ENCODE measurements at regions not wholly inside any gene's neighbourhood (a gene's known extent, or its start where the extent isn't known, plus 50 kb on each side); places are given as distances from the start of the nearest gene placed in this dataset.

GRCh38 chr3:152709659-152710058 is 125.3 kb upstream of the P2RY1 start:
- in situ Hi-C loops (cut with HindIII; ENCODE audit: low sequenced_read_pairs), result no loop called here

- in situ Hi-C loops (cut with HindIII; ENCODE audit: low sequenced_read_pairs), result no loop called here
Measured at GRCh38 chr3:152710549-152710948, 124.4 kb upstream of the P2RY1 start.

GRCh38 chr3:152713989-152714388 is 120.9 kb upstream of the P2RY1 start:
- in situ Hi-C loops (cut with HindIII; ENCODE audit: low sequenced_read_pairs), result no loop called here

DNA sequence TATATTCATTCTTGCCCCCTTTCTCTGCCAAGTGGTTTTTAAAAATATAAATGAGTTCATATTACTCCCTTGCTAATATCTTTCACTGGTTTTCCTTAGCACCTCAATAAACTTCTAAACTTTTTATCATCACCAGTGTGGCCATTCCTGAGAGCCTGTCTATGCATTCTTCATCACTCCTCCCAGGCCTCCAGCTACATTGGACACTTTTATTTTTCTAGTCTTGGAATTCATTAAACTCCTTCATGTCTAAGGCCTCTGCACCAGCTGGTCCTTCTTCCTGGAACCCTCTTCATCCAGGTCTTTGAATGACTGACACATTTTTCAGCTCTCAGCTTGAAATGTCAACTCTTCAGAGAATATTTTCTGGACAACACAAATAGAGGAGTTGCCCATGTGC is 120.4 kb upstream of the P2RY1 start:
- in situ Hi-C loops (cut with HindIII; ENCODE audit: low sequenced_read_pairs), result no loop called here

- in situ Hi-C loops (cut with HindIII; ENCODE audit: low sequenced_read_pairs), result no loop called here
Measured at GRCh38 chr3:152717252-152717651, 117.7 kb upstream of the P2RY1 start.

DNA sequence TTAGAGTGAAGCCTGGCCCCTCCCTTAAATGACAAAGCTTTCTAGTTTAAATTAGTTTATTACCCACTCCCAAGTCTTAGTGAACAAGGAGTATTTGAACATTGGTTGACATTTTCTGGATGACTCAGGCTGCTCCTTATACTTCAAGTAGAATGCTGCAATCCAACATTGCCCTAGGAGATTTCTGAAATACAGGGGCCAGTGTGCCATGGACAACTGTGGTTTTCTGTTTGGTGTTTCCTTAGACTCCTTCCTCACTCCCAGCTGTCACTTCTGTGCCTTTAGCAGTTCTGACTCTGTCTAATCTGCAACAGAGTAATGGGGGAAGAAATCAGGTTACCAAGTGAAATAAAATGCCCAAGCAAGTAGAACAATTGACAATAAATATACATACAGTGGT is 116.1 kb upstream of the P2RY1 start:
- in situ Hi-C loops (cut with HindIII; ENCODE audit: low sequenced_read_pairs), result no loop called here

DNA sequence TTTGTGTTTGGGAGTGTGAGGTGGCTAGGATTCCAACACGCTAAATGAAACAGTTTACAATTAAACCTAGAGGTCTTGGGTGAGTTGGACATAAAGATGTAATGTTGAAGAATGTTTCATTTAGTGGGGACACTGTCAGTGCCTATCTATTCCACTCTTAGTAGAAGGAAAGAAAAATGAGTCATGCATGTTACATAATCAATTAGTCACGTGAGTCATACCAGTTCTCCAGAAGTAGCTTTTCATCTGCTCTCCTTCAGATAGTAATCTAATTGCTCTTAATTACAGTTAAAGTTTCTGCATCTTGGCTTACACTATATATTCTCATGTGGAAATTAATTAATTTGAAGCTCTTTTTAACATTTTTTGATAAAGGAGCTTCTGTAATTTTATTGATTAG is 115.7 kb upstream of the P2RY1 start:
- in situ Hi-C loops (cut with HindIII; ENCODE audit: low sequenced_read_pairs), result no loop called here

DNA sequence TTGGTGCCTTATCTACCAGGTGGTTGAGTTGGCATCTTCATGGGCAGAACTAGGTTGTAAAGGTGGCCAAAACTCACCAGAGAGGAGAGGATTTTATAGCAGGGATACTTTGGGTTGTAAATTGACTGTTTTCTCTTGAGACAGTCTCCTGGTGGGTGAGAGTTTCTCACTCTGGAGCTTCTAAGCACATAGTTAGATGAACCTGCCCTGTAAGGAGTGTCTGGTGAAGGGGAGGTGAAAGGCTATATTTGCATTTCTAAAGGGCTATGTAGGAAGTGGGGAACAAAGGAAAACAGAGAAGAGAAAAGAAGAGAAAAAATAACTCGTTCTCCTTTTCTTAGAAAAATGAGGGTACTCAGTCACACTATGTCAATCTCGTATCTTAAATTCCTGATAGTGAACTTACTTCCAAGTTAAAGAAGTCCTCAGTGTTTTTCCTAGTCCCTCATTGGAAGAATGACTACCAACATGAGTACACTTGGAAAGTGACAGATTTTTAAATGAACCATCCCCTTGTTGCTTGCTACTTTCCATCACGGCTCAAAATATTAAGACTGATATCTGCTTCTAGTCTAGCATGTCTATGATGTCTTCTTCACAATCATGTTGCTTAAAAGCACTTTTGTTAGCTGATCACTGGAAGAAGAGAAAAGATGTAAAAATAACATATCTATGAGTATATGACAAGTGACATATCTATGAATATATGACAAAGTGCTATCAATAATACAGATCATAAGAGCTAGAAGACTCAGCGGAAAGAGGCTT is 113.8 kb upstream of the P2RY1 start:
- in situ Hi-C loops (cut with HindIII; ENCODE audit: low sequenced_read_pairs), result no loop called here

- in situ Hi-C loops (cut with HindIII; ENCODE audit: low sequenced_read_pairs), result no loop called here
Measured at GRCh38 chr3:152724270-152724669, 110.7 kb upstream of the P2RY1 start.

DNA sequence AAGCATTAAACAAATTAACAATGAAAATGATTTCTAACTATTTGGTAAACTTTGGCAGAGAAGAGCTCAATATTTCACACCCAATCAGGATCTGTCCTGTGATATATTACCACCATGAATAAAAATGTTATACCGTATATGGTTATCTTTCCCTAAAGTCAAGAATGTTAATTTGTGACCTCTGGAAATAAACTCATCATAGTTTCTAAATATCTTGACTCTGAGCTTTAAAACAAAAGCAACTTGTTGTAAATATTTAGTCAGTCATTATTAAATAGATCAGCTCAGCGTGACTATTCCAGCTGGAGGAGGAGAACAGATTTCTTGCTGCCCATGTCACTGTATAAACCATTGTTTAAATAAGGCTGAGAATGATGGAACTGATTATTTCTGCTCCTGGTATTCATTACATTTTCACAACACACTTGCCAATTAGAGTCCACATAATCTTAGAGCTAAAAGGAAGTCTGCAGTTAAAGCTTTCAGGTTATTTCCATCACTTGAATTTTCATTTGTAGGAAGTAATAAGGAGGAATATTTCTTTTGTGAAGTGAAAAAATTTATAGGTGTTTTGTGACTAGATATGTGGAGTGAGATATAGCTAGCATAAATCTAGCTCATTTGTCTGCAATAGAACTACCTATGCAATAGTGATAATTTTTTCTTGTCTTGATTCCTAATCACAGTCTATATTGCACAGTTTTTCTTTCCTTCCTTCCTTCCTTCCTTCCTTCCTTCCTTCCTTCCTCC is 106.5 kb upstream of the P2RY1 start:
- in situ Hi-C loops (cut with HindIII; ENCODE audit: low sequenced_read_pairs), result no loop called here

GRCh38 chr3:152729906-152730305 is 105.0 kb upstream of the P2RY1 start:
- in situ Hi-C loops (cut with HindIII; ENCODE audit: low sequenced_read_pairs), result no loop called here

- in situ Hi-C loops (cut with HindIII; ENCODE audit: low sequenced_read_pairs), result no loop called here
Measured at GRCh38 chr3:152731511-152731910, 103.4 kb upstream of the P2RY1 start.

DNA sequence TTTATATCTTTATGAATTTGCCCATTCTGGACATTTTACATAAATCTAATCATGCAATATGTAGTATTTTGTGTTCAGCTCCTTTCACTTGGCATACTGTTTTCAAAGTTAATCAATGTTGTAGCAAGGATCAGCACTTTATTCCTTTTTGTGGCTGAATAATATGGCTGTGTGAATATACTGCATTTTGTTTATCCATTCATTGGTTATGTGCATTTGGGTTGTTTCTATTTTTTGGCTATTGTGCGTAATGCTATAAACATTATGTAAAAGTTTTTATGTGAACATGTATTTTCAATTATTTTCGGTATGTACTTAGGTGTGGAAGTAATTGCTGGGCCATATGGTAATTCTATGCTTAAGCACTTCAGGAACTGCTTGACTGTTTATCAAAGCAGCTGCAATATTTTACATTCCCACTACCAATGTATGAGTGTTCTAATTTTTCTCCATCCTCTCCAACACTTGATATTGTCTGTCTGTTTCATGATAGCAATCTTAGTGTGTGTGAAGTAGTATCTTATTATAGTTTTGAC is 101.3 kb upstream of the P2RY1 start:
- in situ Hi-C loops (cut with HindIII; ENCODE audit: low sequenced_read_pairs), result no loop called here

- in situ Hi-C loops (cut with HindIII; ENCODE audit: low sequenced_read_pairs), result no loop called here
Measured at GRCh38 chr3:152737021-152737908, 97.7 kb upstream of the P2RY1 start.

- in situ Hi-C loops (cut with HindIII; ENCODE audit: low sequenced_read_pairs), result no loop called here
Measured at GRCh38 chr3:152738656-152739055, 96.3 kb upstream of the P2RY1 start.

DNA sequence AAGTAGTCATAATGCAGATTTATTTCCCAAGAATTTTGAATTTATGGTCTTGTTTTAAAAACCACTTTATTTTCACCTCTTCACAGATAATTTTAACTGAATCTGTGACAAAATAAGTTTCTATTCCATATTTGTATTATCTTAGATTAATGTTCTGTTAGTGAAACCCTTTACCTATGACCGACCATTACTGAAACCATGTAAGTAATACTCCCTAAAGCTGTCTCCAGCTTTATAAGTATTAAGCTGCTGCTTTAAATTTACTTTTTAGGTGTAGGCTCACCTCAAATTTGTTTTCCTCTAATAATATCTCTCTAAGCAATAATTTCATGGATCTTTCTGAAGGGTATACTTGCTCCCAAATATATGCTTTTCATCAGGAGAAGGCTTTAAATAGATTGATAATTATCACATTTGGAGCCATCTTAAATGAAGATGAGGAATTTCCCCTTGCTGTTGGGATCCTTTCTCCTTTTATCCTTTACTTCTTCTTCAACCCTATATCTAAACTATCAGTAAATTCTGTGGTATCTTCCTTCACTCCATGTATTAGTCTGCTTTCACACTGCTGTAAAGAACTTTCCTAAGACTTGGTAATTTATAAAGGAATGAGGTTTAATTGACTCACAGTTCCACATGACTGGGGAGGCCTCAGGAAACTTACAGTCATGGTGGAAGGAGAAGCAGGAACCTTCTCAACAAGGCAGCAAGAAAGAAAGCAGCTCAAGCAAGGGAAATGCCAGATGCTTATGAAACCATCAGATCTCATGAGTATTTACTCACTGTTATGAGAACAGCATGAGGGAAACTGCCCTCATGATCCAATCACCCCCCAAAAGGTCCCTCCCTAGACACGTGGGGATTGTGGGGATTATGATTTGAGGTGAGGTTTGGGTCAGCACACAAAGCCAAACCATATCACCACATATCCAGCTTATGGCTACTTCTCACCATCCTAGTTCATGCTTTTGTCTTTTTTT is 92.3 kb upstream of the P2RY1 start:
- in situ Hi-C loops (cut with HindIII; ENCODE audit: low sequenced_read_pairs), result no loop called here

- in situ Hi-C loops (cut with HindIII; ENCODE audit: low sequenced_read_pairs), result no loop called here
Measured at GRCh38 chr3:152745646-152746045, 89.3 kb upstream of the P2RY1 start.

GRCh38 chr3:152754303-152754702 is 80.6 kb upstream of the P2RY1 start:
- in situ Hi-C loops (cut with HindIII; ENCODE audit: low sequenced_read_pairs), result no loop called here

DNA sequence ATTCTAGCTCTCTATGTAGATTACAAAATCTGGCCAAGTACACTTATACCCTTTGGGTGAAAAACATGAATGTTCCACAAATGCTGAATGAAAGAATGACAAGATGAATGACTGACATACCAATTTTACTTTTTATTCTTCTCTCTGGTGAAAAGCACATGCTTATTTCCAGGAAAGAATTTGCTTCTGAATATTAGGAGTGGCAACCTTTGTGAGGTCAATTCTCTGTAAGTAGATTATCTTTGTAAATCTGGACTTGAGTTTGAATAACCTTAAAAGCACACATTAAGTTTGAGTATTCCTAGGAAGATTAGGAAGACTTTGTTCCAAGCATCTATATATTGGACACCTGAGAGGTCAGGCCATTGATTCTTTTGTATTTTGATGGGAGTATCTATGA is 78.1 kb upstream of the P2RY1 start:
- in situ Hi-C loops (cut with HindIII; ENCODE audit: low sequenced_read_pairs), result no loop called here

- in situ Hi-C loops (cut with HindIII; ENCODE audit: low sequenced_read_pairs), result no loop called here
Measured at GRCh38 chr3:152760024-152760563, 74.8 kb upstream of the P2RY1 start.
